Vagina (tissue), 2 donors: ENCODE measurements at regions not wholly inside any gene's neighbourhood (a gene's known extent, or its start where the extent isn't known, plus 50 kb on each side); places are given as distances from the start of the nearest gene placed in this dataset.
"Not testable (repeated sequence)": the region's sequence is repeated elsewhere in the genome, so short reads cannot be mapped to it uniquely, and the experiment has no call there.

Experiments
- DNase-seq, 2 donors: peaks; one replicate each; pipeline ENCODE4 v3.0.0-alpha.2; 2017; ENCODE audit errors: extremely low spot score in 2 of 2
- H3K27ac ChIP-seq: fragments of 200-600 bp; sonication (generic); one replicate; pipeline ENCODE4 v1.5.1; 2019
- H3K27me3 ChIP-seq: fragments of 200-600 bp; sonication (generic); one replicate; pipeline ENCODE4 v1.5.1; 2019
- H3K36me3 ChIP-seq, 2 donors: fragments of 200-600 bp; sonication (generic); one replicate each; pipeline ENCODE4 v1.5.1; 2017 to 2019
- H3K4me1 ChIP-seq: fragments of 200-600 bp; sonication (generic); one replicate; pipeline ENCODE4 v1.5.1; 2019
- H3K4me3 ChIP-seq, 2 donors: fragments of 200-600 bp; sonication (generic); 1 replicate in 1 of 2; 2 replicates in 1 of 2; pipeline ENCODE4 v1.5.1; 2016 to 2019
- H3K9me3 ChIP-seq: fragments of 200-600 bp; sonication (generic); one replicate; pipeline ENCODE4 v1.5.1; 2019
- POLR2A ChIP-seq, 2 donors: fragments of 450-650 bp; IDR thresholded peaks; one replicate each; pipeline ENCODE4 v1.6.1; 2017; ENCODE audit warnings: antibody characterized with exemption in 2 of 2, mild to moderate bottlenecking in 2 of 2, moderate library complexity in 2 of 2
- POLR2AphosphoS5 ChIP-seq, 2 donors: sonication (generic); formaldehyde crosslinking; IDR thresholded peaks; one replicate each; pipeline ENCODE4 v1.9.0; 2017; ENCODE audit warnings: antibody characterized with exemption in 2 of 2, mild to moderate bottlenecking in 2 of 2, low read depth in 1 of 2; ENCODE audit not compliant: insufficient read depth in 1 of 2
- intact Hi-C: fragments of 100-400 bp; cut with DNase I; formaldehyde crosslinking; loops from one replicate; pipeline ENCODE4 v1.15.1; 2023
- TF ChIP-seq, protein P1 (sequence below), 3 experiments: fragments of 450-650 bp in 2 of 3; fragments of 200-600 bp in 1 of 3; sonication (generic) in 1 of 3; IDR thresholded peaks; one replicate each; pipeline ENCODE4 v1.5.1; 2017 to 2019; ENCODE audit warnings: antibody characterized with exemption in 3 of 3, mild to moderate bottlenecking in 2 of 3, moderate library complexity in 2 of 3

DNA sequence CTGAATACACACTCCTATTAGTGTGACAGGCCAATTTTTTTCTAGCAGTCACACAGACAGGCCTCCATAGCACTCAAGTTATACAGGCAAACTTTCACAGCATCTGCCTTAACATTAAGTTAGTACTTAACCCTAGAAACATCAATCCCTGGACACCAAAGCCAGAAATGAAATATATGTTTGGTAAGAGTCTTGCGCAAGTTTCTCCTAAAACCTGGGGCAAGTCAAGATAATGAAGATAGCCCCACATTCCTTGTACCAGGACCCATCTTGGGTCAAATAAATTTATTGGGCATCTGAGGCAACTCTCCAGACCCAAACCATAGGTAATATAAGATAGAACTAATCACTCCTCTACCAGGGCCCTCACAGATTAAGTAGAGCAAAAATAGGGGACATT lies 70.8 kb upstream of the ZNF92 start:
- no peaks in the 10 kb centered on the region for H3K36me3 ChIP-seq
- H3K27me3 ChIP-seq = no peaks in the 10 kb centered on the region
- intact Hi-C loops = no loop called here
- no peak for DNase-seq
- no peak for TF ChIP-seq POLR2A (IDR thresholded peaks at IDR 0.05)
- TF ChIP-seq, protein P1, sequence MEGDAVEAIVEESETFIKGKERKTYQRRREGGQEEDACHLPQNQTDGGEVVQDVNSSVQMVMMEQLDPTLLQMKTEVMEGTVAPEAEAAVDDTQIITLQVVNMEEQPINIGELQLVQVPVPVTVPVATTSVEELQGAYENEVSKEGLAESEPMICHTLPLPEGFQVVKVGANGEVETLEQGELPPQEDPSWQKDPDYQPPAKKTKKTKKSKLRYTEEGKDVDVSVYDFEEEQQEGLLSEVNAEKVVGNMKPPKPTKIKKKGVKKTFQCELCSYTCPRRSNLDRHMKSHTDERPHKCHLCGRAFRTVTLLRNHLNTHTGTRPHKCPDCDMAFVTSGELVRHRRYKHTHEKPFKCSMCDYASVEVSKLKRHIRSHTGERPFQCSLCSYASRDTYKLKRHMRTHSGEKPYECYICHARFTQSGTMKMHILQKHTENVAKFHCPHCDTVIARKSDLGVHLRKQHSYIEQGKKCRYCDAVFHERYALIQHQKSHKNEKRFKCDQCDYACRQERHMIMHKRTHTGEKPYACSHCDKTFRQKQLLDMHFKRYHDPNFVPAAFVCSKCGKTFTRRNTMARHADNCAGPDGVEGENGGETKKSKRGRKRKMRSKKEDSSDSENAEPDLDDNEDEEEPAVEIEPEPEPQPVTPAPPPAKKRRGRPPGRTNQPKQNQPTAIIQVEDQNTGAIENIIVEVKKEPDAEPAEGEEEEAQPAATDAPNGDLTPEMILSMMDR (IDR thresholded peaks at IDR 0.05) = no peak
- no peak for TF ChIP-seq POLR2AphosphoS5 (IDR thresholded peaks at IDR 0.05; ENCODE audit: insufficient read depth in 1 of 2, low read depth in 1 of 2)
- H3K27ac ChIP-seq = no peak overlapping the region
- H3K4me1 ChIP-seq = no peaks in the 10 kb centered on the region
- H3K4me3 ChIP-seq = no peak overlapping the region
- H3K9me3 ChIP-seq = no peaks in the 10 kb centered on the region

DNA sequence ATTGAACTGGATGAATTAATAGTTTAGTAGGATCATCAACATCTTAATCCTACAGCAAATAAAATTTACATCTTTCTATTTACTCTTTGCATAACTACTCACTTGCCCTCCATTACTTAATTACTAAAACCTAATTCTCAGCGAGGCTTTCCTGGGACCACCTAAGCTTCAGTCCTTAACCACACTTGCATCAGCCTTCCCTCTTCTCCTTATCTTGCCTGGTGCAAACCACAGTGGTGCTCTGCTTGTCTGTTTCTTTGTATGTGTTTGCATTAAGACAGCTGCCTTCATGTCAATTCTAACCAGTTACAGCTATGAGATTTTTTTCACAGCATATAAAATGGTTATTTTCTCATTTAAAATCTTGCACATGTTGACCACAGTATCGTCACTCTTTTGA lies 72.6 kb upstream of the ZNF92 start:
- Histone ChIP-seq H3K27me3 (no peaks in the 10 kb centered on the region), H3K27ac (no peak overlapping the region), H3K9me3 (no peaks in the 10 kb centered on the region), H3K36me3 (no peaks in the 10 kb centered on the region), H3K4me1 (no peaks in the 10 kb centered on the region), H3K4me3 (no peak overlapping the region)
- TF ChIP-seq POLR2AphosphoS5 (IDR thresholded peaks at IDR 0.05; ENCODE audit: insufficient read depth in 1 of 2, low read depth in 1 of 2) (no peak), POLR2A (IDR thresholded peaks at IDR 0.05) (no peak)
- TF ChIP-seq, protein P1 (IDR thresholded peaks at IDR 0.05) = no peak
- DNase-seq = no peak
- intact Hi-C loops = no loop called here

DNA sequence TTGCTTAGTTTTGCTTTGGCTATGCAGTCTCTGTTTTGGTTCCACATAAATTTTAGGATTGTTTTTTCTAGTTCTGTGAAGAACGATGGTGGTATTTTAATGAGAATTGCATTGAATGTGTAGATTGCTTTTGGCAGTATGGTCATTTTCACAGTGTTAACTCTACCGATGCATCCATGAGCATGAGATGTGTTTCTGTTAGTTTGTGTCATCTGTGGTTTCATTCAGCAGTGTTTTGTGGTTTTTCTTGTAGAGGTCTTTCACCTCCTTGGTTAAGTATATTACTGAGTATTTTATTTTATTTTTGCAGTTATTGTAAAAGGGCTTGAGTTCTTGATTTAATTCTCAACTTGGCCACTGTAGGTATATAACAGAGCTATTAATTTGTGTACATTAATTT lies 78.2 kb upstream of the ZNF92 start:
- Histone ChIP-seq H3K27ac (no peak overlapping the region), H3K4me3 (no peak overlapping the region), H3K9me3 (no peaks in the 10 kb centered on the region), H3K36me3 (no peaks in the 10 kb centered on the region), H3K4me1 (no peaks in the 10 kb centered on the region), H3K27me3 (no peaks in the 10 kb centered on the region)
- no peak for DNase-seq
- intact Hi-C loops = no loop called here
- TF ChIP-seq POLR2AphosphoS5 (IDR thresholded peaks at IDR 0.05; ENCODE audit: insufficient read depth in 1 of 2, low read depth in 1 of 2) = no peak
- TF ChIP-seq POLR2A (IDR thresholded peaks at IDR 0.05) = no peak
- TF ChIP-seq, protein P1 (IDR thresholded peaks at IDR 0.05) = no peak

DNA sequence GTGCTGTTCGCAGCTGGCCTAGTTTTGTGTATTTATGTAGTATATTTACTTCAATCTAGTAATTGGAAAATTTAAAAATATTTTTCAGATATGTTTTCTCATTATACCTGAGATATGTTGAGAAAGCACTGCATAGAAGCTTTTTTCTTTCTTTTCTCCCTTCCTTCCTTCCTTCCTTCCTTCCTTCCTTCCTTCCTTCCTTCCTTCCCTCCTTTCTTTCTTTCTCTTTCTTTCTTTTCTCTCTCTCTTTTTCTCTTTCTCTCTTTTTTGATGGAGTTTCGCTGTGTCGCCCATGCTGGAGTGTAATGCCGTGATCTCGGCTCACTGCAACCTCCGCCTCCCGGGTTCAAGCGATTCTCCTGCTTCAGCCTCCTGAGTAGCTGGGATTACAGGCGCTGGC lies 83.3 kb upstream of the ZNF92 start:
- DNase-seq, H3K36me3 ChIP-seq, H3K27me3 ChIP-seq, H3K4me1 ChIP-seq, intact Hi-C loops, H3K4me3 ChIP-seq, H3K27ac ChIP-seq, H3K9me3 ChIP-seq: not testable (repeated sequence)

DNA sequence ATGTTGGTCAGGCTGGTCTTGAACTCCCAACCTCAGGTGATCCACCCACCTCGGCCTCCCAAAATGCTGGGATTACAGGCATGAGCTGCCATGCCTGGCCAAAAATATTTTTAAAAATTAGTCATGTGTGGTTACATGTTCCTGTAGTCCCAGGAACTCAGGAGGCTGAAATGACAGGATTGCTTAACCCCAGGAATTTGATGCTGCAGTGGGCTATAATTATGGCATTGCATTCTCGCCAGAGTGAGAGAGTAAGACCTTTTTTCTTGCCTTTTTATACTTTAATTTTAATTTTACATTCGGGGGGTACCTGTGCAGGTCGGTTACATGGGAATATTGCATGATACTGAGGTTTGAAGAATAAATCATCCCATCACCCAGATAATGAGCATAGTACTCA lies 86.6 kb upstream of the ZNF92 start:
- DNase-seq = no peak
- no peaks in the 10 kb centered on the region for H3K4me1 ChIP-seq
- no peaks in the 10 kb centered on the region for H3K36me3 ChIP-seq
- no peaks in the 10 kb centered on the region for H3K27me3 ChIP-seq
- no peak overlapping the region for H3K4me3 ChIP-seq
- no peaks in the 10 kb centered on the region for H3K9me3 ChIP-seq
- intact Hi-C loops = no loop called here
- H3K27ac ChIP-seq = no peak overlapping the region
- no peak for TF ChIP-seq POLR2A (IDR thresholded peaks at IDR 0.05)
- TF ChIP-seq, protein P1 (IDR thresholded peaks at IDR 0.05) = no peak
- no peak for TF ChIP-seq POLR2AphosphoS5 (IDR thresholded peaks at IDR 0.05; ENCODE audit: insufficient read depth in 1 of 2, low read depth in 1 of 2)
